DOHH2 (cell line): ENCODE measurements at regions not wholly inside any gene's neighbourhood (a gene's known extent, or its start where the extent isn't known, plus 50 kb on each side); places are given as distances from the start of the nearest gene placed in this dataset.
A peak's percentile ranks its signal among the peaks of the same experiment; 100 is the strongest.

Source experiments
- H3F3A ChIP-seq: fragments of 200-600 bp; sonication (generic), shearing (Covaris generic); 2 replicates; pipeline ENCODE4 v1.6.0; 2016; ENCODE audit warnings: antibody characterized with exemption, mild to moderate bottlenecking; ENCODE audit not compliant: control insufficient read depth, insufficient read depth
- H3K27ac ChIP-seq: fragments of 200-600 bp; sonication (generic); 2 replicates; pipeline ENCODE4 v1.5.1; 2014; ENCODE audit warnings: low read depth, mild to moderate bottlenecking, low read length, moderate library complexity
- H3K27me3 ChIP-seq: fragments of 200-600 bp; sonication (generic); 2 replicates; pipeline ENCODE4 v1.6.1; 2014; ENCODE audit warnings: mild to moderate bottlenecking, low read length, mixed read lengths; ENCODE audit not compliant: control insufficient read depth
- H3K36me3 ChIP-seq: fragments of 200-600 bp; sonication (generic); 2 replicates; pipeline ENCODE4 v1.6.1; 2014; ENCODE audit warnings: mild to moderate bottlenecking, low read length, moderate library complexity, mixed read lengths; ENCODE audit not compliant: control insufficient read depth
- H3K4me1 ChIP-seq: fragments of 200-600 bp; sonication (generic); 2 replicates; pipeline ENCODE4 v1.6.1; 2014; ENCODE audit warnings: mild to moderate bottlenecking, low read length, mixed read lengths; ENCODE audit not compliant: control insufficient read depth
- H3K4me2 ChIP-seq: fragments of 200-600 bp; sonication (generic); 2 replicates; pipeline ENCODE4 v1.6.0; 2014; ENCODE audit warnings: mild to moderate bottlenecking, low read length, moderate library complexity
- H3K4me3 ChIP-seq: fragments of 200-600 bp; sonication (generic); 2 replicates; pipeline ENCODE4 v1.5.1; 2014; ENCODE audit warnings: mild to moderate bottlenecking, low read length, mixed read lengths
- H3K79me2 ChIP-seq: fragments of 200-600 bp; sonication (generic); 2 replicates; pipeline ENCODE4 v1.6.1; 2014; ENCODE audit warnings: mild to moderate bottlenecking, low read length, mixed read lengths; ENCODE audit not compliant: control insufficient read depth
- H3K9me2 ChIP-seq: fragments of 200-600 bp; sonication (generic); replicated peaks from 2 replicates; pipeline ENCODE4 v1.6.1; 2014; ENCODE audit warnings: mild to moderate bottlenecking, low read length, mixed read lengths; ENCODE audit not compliant: control insufficient read depth
- H3K9me3 ChIP-seq: fragments of 200-600 bp; sonication (generic); 2 replicates; pipeline ENCODE4 v1.6.1; 2014; ENCODE audit warnings: antibody characterized with exemption, low read length, mixed read lengths; ENCODE audit not compliant: control insufficient read depth, insufficient read depth
- H4K20me1 ChIP-seq: fragments of 200-600 bp; sonication (generic); 2 replicates; pipeline ENCODE4 v1.6.0; 2014; ENCODE audit warnings: low read depth, mild to moderate bottlenecking, antibody characterized with exemption, low read length, moderate library complexity; ENCODE audit not compliant: control insufficient read depth, insufficient read depth
- EZH2phosphoT487 ChIP-seq: fragments of 200-600 bp; sonication (generic); IDR thresholded peaks from 2 replicates; pipeline ENCODE4 v1.6.1; 2017; ENCODE audit warnings: borderline replicate concordance, mild to moderate bottlenecking, antibody characterized with exemption, low read length, moderate library complexity, mixed read lengths
- TF ChIP-seq, protein P1 (sequence below): fragments of 200-600 bp; sonication (generic); IDR thresholded peaks from one replicate; pipeline ENCODE4 v1.5.1; 2014; ENCODE audit warnings: antibody characterized with exemption, mild to moderate bottlenecking, low read depth, low read length; ENCODE audit not compliant: poor library complexity, severe bottlenecking

DNA sequence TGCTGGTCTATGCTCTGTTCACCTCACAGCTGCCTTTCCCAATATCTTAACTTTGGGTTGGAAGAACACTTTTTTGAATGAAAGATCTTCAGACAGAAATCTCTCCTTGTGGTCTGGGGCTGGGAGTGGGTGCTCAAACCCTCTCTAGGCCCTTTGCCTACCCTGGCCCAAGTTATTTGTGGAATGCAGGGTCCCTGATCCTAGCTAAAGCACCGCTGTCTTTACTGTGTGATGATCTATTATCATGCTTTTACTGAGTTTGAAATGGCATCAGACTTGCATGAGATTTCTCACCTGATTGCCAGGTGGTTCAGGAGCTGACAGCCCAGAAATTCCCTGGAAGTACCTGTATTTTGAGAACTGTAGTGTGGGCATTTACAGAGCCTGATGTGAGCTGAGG is 412.7 kb upstream of the ONECUT1 start:
- no peak for TF ChIP-seq EZH2phosphoT487
- TF ChIP-seq, protein P1, sequence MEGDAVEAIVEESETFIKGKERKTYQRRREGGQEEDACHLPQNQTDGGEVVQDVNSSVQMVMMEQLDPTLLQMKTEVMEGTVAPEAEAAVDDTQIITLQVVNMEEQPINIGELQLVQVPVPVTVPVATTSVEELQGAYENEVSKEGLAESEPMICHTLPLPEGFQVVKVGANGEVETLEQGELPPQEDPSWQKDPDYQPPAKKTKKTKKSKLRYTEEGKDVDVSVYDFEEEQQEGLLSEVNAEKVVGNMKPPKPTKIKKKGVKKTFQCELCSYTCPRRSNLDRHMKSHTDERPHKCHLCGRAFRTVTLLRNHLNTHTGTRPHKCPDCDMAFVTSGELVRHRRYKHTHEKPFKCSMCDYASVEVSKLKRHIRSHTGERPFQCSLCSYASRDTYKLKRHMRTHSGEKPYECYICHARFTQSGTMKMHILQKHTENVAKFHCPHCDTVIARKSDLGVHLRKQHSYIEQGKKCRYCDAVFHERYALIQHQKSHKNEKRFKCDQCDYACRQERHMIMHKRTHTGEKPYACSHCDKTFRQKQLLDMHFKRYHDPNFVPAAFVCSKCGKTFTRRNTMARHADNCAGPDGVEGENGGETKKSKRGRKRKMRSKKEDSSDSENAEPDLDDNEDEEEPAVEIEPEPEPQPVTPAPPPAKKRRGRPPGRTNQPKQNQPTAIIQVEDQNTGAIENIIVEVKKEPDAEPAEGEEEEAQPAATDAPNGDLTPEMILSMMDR: no peak
- no peaks in the 10 kb centered on the region for H3K36me3 ChIP-seq
- no peaks in the 10 kb centered on the region for H3K9me2 ChIP-seq
- H3K4me1 ChIP-seq: no peaks in the 10 kb centered on the region
- no peak overlapping the region for H3K27ac ChIP-seq
- H3K4me3 ChIP-seq: no peak overlapping the region
- H3F3A ChIP-seq: no peaks in the 10 kb centered on the region
- H4K20me1 ChIP-seq: no peaks in the 10 kb centered on the region
- no peak overlapping the region for H3K4me2 ChIP-seq
- H3K9me3 ChIP-seq: no peaks in the 10 kb centered on the region
- H3K27me3 ChIP-seq: peaks cover 10% of the 10 kb centered on the region; the same call in 1 of the 2 replicates
- no peaks in the 10 kb centered on the region for H3K79me2 ChIP-seq

DNA sequence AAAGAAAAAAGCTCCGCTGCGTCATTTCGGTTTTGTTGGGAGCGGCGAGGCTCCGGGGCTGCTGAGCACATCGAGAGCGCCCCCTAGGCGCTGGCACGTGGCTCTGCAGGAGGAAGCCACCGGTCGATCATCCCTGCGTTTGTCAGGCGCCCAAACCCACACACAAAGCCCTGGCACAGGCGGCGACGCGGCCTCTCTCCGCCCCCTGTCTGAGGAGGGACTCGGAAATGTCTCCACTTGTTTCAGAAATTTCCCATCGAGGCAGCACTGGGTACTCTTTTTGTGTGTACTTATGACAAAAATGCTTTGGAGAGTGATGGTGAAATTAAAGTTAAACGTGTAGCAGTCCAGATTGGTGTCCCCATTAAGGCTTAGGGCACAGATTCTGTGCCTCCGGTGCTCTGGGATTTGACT is 407.3 kb upstream of the ONECUT1 start:
- TF ChIP-seq EZH2phosphoT487: no peak
- TF ChIP-seq, protein P1: peak; percentile 83
- no peak overlapping the region for H3K27ac ChIP-seq
- no peaks in the 10 kb centered on the region for H3K4me1 ChIP-seq
- H3K4me3 ChIP-seq: no peak overlapping the region
- H3K27me3 ChIP-seq: peaks cover 12% of the 10 kb centered on the region
- no peaks in the 10 kb centered on the region for H3K79me2 ChIP-seq
- H3K9me2 ChIP-seq: no peaks in the 10 kb centered on the region
- H3K4me2 ChIP-seq: no peak overlapping the region
- no peaks in the 10 kb centered on the region for H3K9me3 ChIP-seq
- H3F3A ChIP-seq: no peaks in the 10 kb centered on the region
- no peaks in the 10 kb centered on the region for H4K20me1 ChIP-seq
- H3K36me3 ChIP-seq: no peaks in the 10 kb centered on the region

- no peak overlapping the region for H3K4me3 ChIP-seq
- H3K4me2 ChIP-seq: no peak overlapping the region
- H3K79me2 ChIP-seq: no peaks in the 10 kb centered on the region
Measured at GRCh38 chr15:53196788-53197187, 406.7 kb upstream of the ONECUT1 start.

More at GRCh38 chr15:53196788-53197187, 406.7 kb upstream of the ONECUT1 start:
- Histone ChIP-seq H3K27ac (no peak overlapping the region), H3K4me1 (no peaks in the 10 kb centered on the region), H3K36me3 (no peaks in the 10 kb centered on the region), H3K27me3 (peaks cover 11% of the 10 kb centered on the region), H3F3A (no peaks in the 10 kb centered on the region), H3K9me2 (no peaks in the 10 kb centered on the region), H3K9me3 (no peaks in the 10 kb centered on the region), H4K20me1 (no peaks in the 10 kb centered on the region)
- TF ChIP-seq, protein P1: no peak
- no peak for TF ChIP-seq EZH2phosphoT487
